Activated CD8-positive, alpha-beta memory T cell treated with anti-CD3 and anti-CD28 coated beads, Interleukin-2, amount 50 U/mL, for 24 hours (primary cell): ENCODE measurements at regions not wholly inside any gene's neighbourhood (a gene's known extent, or its start where the extent isn't known, plus 50 kb on each side); places are given as distances from the start of the nearest gene placed in this dataset.
"Not testable (repeated sequence)": the region's sequence is repeated elsewhere in the genome, so short reads cannot be mapped to it uniquely, and the experiment has no call there.

Experiments used
- DNase-seq: peaks from one replicate; pipeline ENCODE4 v3.0.0-alpha.2; 2020; ENCODE audit errors: extremely low read depth

GRCh38 chr2:176913955-176914354 is 298.6 kb upstream of the HNRNPA3 start:
- DNase-seq = no peak

GRCh38 chr2:176914371-176914770 is 298.2 kb upstream of the HNRNPA3 start:
- DNase-seq = no peak

- DNase-seq = not testable (repeated sequence)
These were observed 290.0 kb upstream of the HNRNPA3 start for GRCh38 chr2:176922545-176922944.

- no peak for DNase-seq
These were observed 289.4 kb upstream of the HNRNPA3 start for GRCh38 chr2:176923205-176923604.

- no peak for DNase-seq
These were observed 287.6 kb upstream of the HNRNPA3 start for GRCh38 chr2:176924909-176925534.

- no peak for DNase-seq
These were observed 286.1 kb upstream of the HNRNPA3 start for GRCh38 chr2:176926453-176926852.

GRCh38 chr2:176929387-176929786 is 283.2 kb upstream of the HNRNPA3 start:
- DNase-seq = not testable (repeated sequence)

- DNase-seq = peak; percentile 3
These were observed 280.7 kb upstream of the HNRNPA3 start for GRCh38 chr2:176931588-176932563.

GRCh38 chr2:176934131-176934530 is 278.5 kb upstream of the HNRNPA3 start:
- no peak for DNase-seq

- no peak for DNase-seq
These were observed 277.7 kb upstream of the HNRNPA3 start for GRCh38 chr2:176934869-176935415.

- no peak for DNase-seq
These were observed 277.0 kb upstream of the HNRNPA3 start for GRCh38 chr2:176935543-176936102.

GRCh38 chr2:176936410-176936809 is 276.2 kb upstream of the HNRNPA3 start:
- no peak for DNase-seq

GRCh38 chr2:176944998-176945397 is 267.6 kb upstream of the HNRNPA3 start:
- no peak for DNase-seq

GRCh38 chr2:176947754-176948153 is 264.8 kb upstream of the HNRNPA3 start:
- no peak for DNase-seq

- DNase-seq = not testable (repeated sequence)
These were observed 261.4 kb upstream of the HNRNPA3 start for GRCh38 chr2:176951218-176951617.

GRCh38 chr2:176956791-176957190 is 255.8 kb upstream of the HNRNPA3 start:
- DNase-seq = no peak

- DNase-seq = no peak
These were observed 253.0 kb upstream of the HNRNPA3 start for GRCh38 chr2:176959614-176960013.

GRCh38 chr2:176960061-176960460 is 252.5 kb upstream of the HNRNPA3 start:
- no peak for DNase-seq

GRCh38 chr2:176960736-176961520 is 251.7 kb upstream of the HNRNPA3 start:
- DNase-seq = no peak

GRCh38 chr2:176961775-176962619 is 250.6 kb upstream of the HNRNPA3 start:
- DNase-seq = no peak
